Renal cortical epithelial cell (primary cell): ENCODE measurements at regions not wholly inside any gene's neighbourhood (a gene's known extent, or its start where the extent isn't known, plus 50 kb on each side); places are given as distances from the start of the nearest gene placed in this dataset.
"Not testable (repeated sequence)": the region's sequence is repeated elsewhere in the genome, so short reads cannot be mapped to it uniquely, and the experiment has no call there.

Experiments used
- DNase-seq: peaks from one replicate; pipeline ENCODE4 v3.0.0-alpha.2; 2011; ENCODE audit warnings: low read depth

- no peak for DNase-seq
Measured at GRCh38 chr7:35909870-35910357, 109.1 kb downstream of the SEPTIN7 start.

GRCh38 chr7:35910621-35911020 is 109.8 kb downstream of the SEPTIN7 start:
- DNase-seq = not testable (repeated sequence)

DNA sequence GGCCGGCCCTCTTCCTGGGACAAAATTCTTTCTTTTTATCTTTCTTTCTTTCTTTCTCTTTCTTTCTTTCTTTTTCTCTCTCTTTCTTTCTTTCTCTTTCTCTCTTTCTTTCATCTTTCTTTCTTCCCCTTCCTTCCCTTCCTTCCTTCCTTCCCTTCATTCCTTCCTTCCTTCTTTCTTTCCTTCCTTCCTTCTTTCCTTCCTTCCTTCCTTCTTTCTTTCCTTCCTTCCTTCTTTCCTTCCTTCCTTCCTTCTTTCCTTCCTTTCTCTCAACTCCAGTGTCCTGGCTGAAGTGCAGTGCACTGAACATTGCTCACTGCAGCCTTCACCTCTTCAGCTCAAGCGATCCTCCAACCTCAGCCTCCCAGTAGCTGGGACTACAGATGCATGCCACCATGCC is 112.5 kb downstream of the SEPTIN7 start:
- DNase-seq = not testable (repeated sequence)

GRCh38 chr7:35914214-35914613 is 113.4 kb downstream of the SEPTIN7 start:
- DNase-seq = not testable (repeated sequence)

DNA sequence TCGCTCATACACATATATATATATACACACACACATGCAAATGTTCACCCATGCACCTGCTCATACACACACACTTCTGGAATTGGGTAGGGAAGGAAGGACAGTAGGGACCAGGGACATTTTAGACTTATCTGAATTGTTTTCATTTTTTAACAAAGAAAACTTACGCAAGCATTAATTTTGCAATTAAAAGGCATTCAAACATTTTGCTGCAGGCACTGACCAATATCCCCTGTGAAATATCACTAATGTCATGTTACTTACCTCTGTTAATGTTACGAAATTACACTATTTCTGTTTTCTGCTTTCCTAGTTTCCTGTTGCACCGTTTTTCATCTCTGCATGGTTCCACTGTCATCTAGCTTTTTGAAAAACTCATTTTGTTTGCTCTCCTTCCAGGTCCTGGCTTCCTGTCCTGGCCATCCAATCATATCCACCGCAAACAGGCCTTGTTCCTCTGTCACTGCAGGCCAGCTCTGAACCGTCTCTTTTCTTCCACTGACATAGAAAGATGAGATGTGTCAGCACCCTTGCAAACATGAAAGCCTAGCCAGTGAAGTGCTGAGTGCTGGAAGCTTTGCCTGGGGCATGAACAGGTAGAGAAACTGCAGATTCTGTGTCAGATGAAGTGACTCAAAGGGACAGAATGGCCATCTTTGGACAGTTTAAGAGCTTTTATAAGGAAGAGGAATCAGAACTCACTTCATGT is 114.5 kb downstream of the SEPTIN7 start:
- not testable (repeated sequence) for DNase-seq

DNA sequence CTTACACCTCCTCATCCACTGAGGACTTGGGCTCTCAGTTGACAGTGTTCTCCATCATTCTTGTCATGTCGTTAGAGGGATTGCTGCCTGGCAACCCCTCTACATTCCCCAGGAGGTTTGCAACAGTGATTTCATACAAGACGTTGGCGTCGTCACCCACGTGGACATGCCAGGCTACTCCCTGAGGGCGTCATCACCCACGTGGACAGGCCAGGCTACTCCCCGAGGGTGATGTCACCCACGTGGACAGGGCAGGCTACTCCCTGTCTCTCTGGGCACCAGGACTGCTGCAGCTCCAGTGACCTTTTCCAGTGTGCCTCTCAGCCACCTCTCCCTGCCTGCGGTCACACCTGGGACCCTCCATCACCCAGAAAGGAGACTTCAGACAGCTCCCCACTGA is 117.4 kb downstream of the SEPTIN7 start:
- not testable (repeated sequence) for DNase-seq

DNA sequence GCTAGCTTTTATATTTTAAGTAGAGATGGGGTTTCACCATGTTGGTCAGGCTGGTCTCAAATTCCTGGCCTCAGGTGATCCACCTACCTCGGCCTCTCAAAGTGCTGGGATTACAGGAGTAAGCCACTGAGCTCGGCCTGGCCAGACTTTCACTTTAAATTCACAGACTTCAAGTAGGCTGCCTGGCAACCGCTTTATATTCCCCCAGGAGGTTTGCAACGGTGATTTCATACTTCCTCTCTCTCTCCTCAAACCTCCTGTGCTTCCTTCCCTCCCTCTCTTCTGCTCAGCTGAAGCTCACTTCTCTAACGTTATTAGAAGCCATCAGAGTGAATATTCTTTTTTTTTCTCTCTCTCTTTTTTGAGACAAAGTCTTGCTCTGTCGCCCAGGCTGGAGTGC is 118.8 kb downstream of the SEPTIN7 start:
- DNase-seq = not testable (repeated sequence)

GRCh38 chr7:35921338-35921737 is 120.5 kb downstream of the SEPTIN7 start:
- DNase-seq = not testable (repeated sequence)

DNA sequence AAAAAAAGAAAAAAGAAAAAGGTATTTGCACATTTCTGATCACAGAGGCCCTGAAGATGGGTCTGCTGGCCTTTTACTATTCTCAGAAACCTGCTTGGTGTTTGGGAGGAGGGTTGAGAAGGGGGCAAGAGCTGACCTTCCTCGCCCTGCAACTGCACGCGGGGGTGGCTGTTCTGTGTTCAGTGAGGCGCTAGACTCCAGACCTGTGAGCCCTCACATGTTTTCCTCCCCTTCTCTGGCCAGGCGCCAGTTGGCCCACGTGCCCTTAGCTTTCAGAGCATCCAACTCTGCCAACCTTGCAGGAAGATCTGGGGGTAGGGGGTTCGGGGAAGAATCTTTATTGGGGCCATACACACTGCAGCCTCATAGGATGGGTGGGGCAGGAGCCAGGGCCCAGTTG is 123.8 kb downstream of the SEPTIN7 start:
- not testable (repeated sequence) for DNase-seq

- not testable (repeated sequence) for DNase-seq
Measured at GRCh38 chr7:35926966-35927365, 126.1 kb downstream of the SEPTIN7 start.

DNA sequence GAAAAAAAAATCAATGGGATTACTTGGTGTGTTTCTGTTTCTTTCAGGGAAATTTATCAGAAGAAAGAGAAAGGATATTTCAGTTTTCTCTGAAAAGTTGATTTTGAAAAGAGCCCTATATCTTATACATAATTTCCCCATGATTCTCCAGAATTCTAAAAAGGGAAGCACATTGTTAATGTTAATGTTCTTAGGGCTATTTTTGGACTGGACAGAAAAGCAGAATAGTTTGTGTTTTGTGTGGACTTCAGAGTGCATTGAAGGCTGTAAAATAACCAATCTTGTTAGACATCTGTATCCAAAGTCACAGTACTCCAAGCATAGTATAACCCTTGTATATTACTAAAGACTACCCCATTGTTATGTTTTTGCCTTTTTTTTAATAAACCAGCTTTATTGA is 130.3 kb downstream of the SEPTIN7 start:
- DNase-seq = not testable (repeated sequence)

- not testable (repeated sequence) for DNase-seq
Measured at GRCh38 chr7:35931551-35931950, 130.7 kb downstream of the SEPTIN7 start.

- not testable (repeated sequence) for DNase-seq
Measured at GRCh38 chr7:35940695-35941094, 139.8 kb downstream of the SEPTIN7 start.

DNA sequence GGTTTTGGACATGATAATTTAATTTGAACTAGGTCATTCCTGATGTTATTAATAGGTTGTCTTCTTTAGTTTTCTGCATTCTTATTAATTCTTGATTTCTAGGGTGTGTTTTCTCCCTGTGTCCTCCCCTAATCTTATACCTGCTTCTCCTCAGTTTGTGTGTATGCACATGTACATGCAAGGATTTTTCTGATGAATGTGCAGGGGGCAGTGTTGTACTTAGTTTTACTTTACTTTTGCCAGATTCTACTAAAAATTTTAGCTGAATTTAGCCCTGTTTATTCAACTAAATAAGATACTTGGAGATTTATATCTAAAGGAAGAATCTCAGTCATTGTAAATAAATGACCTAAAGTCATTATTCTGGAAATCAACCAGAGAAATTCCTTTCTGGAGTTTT is 144.8 kb downstream of the SEPTIN7 start:
- DNase-seq = not testable (repeated sequence)

GRCh38 chr7:35955735-35956134 is 154.9 kb downstream of the SEPTIN7 start:
- DNase-seq = not testable (repeated sequence)

- DNase-seq = not testable (repeated sequence)
Measured at GRCh38 chr7:35956988-35957387, 156.1 kb downstream of the SEPTIN7 start.

DNA sequence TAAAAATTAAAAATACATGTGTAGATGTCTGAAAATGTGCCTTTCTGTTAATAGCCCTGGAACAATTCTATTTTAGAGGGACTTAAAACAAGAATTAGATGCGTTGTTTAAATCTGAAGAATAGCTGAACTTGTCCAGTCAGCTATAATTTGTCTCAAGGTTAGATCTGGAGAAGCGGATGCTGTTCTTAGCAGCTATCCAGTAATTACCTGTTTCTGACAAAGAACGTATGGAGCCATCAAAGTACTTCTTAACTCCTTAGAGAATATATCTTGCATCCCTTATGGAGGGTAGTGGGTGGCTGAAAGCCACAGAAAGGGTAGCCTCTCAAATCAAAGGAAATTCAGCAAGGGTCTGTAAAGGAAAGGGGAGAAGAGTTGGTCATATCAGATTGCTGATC is 160.4 kb downstream of the SEPTIN7 start:
- DNase-seq = not testable (repeated sequence)

GRCh38 chr7:35962607-35963006 is 161.8 kb downstream of the SEPTIN7 start:
- DNase-seq = not testable (repeated sequence)

GRCh38 chr7:35967366-35968139 is 166.7 kb downstream of the SEPTIN7 start:
- no peak for DNase-seq

DNA sequence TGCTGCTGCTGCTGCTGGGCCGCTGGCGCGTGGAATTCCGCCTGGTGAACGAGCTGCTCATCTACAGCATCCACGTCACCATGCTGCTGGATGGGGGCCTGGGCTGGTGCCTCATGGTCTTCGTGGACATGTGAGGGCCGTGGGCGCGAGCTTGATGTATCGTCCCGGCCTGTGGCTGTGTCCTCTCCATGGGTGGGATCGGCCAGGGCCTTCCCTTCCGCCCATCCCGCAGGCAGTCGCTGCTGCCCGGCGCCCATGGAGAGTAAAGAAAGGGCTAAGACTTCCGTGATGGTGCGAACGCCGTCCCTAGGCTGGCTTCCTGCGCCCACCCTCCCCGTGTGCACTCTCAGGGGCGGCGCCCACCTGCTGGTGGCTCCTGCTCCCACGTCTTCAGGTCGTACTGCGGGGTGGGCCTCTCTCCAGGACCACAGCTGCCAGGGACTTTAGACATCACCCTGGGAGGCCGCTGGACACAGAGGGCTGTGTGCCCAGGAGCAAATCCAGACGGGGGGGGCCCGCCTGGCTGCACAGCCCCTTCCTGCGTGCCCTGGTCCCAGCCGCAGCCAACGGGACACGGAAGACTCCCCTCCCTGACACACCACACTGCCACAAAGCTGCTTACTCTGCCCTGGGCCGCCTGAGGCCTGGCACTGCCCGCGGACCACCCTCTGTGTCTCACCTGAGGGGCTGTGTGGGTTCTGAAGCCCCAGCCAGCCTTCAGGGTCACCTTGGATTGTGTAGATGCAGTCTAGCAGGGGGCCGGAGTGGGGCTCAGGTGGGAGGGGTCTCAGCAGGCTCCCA is 167.5 kb downstream of the SEPTIN7 start:
- no peak for DNase-seq

- no peak for DNase-seq
Measured at GRCh38 chr7:35969066-35969465, 168.2 kb downstream of the SEPTIN7 start.

DNA sequence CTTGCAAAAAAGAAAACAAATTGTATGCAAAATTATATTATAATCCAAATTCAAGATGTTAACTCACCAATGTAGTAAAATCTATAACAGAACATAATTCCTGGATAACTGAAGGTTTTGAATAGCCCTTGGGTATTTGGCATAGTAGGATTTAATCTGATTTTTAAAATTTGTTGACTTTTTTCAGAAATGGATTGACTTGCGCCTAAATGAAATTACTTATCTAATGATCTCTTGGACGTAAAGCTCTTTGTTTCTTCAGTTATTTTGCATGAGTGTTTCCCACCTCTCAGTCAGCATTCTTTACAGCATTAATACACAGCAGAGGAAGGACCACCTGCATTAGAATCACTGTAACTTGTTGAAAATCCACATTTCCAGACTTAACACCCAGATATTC is 169.6 kb downstream of the SEPTIN7 start:
- no peak for DNase-seq
